Occipital lobe (tissue), 1 donor: ENCODE measurements at regions not wholly inside any gene's neighbourhood (a gene's known extent, or its start where the extent isn't known, plus 50 kb on each side); places are given as distances from the start of the nearest gene placed in this dataset.

ENCODE experiments used
- DNase-seq: peaks from one replicate; lab custom pipeline; 2025; lab: John Stamatoyannopoulos, UW

- DNase-seq, result no peak
Observed at GRCh38 chr20:60240415-60240814, 282.2 kb downstream of the CDH26 start.

DNA sequence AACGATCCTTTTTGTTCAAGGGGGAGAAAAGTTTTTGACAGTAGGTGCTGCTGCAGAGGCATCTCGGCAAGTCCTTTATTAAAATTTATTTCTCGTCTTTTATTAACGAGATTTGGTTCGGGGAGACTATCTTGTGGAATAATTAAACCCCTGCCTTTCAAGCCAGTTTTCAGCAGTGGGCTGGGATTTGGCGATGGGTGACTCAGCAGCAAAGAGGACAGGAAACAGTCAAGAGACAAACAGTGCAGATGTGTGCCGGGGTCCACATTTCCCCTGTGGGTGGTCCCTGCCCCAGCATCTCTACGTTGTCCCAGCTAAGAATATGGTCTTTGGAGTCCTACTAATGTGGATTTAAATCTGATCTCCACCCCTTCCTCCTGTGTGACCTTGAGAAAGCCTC, 282.8 kb downstream of the CDH26 start:
- no peak for DNase-seq

GRCh38 chr20:60242836-60243505, 284.7 kb downstream of the CDH26 start:
- DNase-seq, result no peak

GRCh38 chr20:60244373-60245146, 286.3 kb downstream of the CDH26 start:
- no peak for DNase-seq

- DNase-seq, result no peak
Observed at GRCh38 chr20:60246751-60247150, 288.5 kb downstream of the CDH26 start.

DNA sequence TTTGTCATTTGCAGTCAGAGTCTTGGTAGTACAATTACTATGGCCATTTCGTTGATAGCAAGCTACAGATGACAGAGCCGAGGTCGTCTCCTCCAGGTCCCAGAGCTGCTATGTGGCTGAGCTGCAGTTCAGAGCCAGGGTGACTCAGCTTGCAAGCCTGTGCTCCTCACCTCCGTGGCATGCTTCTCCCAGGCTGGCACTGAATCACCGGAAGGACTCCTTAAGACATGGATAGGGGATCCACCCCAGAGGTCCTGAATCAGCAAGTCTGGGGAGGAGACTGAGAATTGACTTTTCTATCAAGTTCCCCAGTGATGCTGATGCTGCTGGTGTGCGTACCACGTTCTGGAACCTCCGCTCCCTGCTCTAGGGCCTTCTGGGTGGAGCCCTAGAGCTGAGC, 291.2 kb downstream of the CDH26 start:
- DNase-seq, result no peak

- no peak for DNase-seq
Observed at GRCh38 chr20:60250251-60250650, 292.0 kb downstream of the CDH26 start.

DNA sequence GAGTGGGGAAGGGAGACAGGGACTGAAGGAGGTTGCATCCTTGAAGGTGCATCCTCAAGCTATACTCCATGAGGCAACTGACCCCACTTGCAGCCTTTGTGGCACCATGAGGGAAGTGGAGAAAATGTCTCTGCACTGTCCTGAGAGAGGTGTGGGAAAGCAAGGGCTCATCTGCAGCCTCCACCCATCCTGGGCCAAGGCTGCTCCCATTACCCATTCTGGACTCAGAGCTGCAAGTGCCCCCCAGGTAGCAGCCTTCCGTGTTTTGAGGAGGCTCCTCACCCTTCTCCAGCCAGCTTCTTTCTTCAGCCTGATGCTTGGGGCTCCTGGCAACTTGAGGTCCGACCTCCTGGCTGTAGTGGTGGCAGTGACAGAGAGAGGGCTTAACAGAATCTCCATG, 294.6 kb downstream of the CDH26 start:
- no peak for DNase-seq

DNA sequence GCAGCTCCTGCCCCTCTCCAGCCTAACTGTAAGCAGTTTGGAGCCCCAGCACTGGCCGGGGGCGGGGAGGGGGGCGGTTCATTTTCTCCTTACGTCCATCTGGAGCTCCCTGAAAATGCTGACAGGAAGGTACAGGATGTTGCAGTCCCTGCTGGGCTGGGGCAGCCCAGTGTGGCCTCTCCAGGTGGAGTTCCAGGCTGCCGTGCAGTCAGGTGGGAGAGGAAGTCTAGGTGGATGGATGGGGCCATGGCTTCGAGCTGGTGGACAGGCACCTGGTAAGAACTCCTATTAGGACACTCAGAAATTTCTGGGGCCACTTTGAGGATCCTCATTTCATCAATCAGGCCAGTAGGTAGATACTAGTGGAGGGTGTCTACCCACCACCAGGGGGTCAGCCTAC, 295.2 kb downstream of the CDH26 start:
- no peak for DNase-seq

- DNase-seq, result no peak
Observed at GRCh38 chr20:60254901-60255411, 296.7 kb downstream of the CDH26 start.

- DNase-seq, result no peak
Observed at GRCh38 chr20:60255415-60255814, 297.2 kb downstream of the CDH26 start.

DNA sequence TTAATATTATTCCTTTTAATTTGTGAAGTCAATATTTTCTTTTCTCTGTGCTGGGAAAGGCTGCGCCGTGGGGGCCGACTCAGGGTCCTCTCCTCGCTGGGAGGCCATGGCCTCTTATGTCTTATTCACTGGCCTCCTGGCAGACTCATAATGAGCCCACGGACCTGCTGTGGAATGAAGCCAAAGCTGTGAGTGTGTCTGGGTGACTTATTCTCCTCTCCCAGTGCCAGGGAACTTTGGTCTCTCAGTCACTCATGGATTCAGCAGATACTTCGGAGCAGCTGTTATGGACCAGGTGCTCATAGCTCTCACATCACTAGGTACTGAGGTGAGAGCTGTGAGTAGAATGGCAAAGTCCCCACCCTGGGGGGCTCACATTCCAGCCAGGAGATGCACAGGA, 297.6 kb downstream of the CDH26 start:
- no peak for DNase-seq

DNA sequence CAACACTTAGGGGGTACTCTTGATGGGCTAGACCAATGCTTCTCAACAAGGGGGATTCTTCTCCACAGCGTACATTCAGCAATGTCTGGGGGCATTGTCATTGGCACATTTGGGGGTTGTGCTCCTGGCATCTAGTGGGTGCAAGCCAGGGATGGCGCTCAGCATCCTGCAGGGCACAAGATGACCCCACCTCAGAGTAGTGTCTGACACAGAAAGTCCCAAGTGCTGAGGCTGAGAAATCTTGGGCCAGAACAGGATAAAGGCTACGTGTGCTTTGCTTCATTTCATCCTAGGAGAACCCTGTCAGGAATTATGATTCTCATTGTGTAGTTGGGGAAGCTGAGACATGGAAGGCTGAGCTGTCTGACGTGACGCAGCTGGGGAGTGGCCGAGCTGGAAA, 298.6 kb downstream of the CDH26 start:
- no peak for DNase-seq

DNA sequence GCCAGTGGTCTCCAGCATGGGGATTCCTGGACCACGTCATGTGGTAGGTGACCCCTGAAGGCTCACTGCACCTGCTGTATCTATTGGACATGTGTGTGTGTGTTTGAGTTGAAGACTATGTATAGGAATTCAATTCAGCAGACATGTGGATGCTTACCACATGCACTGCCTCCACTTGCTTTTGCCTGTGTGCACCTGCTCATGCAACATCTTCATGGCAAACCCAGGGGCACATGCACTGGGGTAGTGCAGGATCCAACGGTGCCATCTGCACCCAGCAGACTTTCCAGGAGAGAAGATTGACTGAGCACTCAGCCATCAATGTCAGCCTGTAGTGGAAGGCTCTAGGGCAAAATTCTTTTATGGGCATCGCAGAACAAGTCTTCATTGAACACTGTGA, 299.4 kb downstream of the CDH26 start:
- no peak for DNase-seq

DNA sequence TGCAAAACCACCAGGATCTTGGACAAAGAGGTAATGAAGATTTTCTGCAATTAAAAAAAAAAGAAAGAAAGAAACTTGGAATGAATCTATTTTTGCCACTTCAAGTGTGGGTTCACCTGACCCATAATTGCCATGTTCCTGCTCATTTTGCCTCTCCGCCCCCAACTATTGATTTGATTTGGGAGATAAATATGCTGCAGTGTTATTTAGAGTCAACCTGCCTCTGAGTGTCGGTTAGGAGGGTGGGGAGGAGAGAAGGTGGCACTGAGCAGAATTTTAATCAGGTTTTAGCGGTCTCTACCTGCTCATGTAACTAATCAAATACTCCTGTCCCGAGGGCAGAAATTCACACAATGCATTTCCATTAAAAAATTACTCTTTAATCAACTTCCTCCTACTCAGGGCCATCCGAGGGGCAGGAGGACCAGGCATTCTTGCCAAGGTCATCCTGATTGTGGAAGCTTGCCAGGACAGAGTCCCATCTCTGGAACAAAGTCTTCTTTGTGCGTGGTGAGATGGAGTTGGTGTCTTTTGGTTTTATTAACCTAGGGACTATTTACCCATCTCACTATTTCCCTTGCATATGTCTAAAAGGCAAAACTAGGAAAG, 300.1 kb downstream of the CDH26 start:
- DNase-seq, result no peak

- DNase-seq, result no peak
Observed at GRCh38 chr20:60261333-60261732, 303.1 kb downstream of the CDH26 start.

GRCh38 chr20:60262967-60263603, 304.9 kb downstream of the CDH26 start:
- DNase-seq, result no peak

DNA sequence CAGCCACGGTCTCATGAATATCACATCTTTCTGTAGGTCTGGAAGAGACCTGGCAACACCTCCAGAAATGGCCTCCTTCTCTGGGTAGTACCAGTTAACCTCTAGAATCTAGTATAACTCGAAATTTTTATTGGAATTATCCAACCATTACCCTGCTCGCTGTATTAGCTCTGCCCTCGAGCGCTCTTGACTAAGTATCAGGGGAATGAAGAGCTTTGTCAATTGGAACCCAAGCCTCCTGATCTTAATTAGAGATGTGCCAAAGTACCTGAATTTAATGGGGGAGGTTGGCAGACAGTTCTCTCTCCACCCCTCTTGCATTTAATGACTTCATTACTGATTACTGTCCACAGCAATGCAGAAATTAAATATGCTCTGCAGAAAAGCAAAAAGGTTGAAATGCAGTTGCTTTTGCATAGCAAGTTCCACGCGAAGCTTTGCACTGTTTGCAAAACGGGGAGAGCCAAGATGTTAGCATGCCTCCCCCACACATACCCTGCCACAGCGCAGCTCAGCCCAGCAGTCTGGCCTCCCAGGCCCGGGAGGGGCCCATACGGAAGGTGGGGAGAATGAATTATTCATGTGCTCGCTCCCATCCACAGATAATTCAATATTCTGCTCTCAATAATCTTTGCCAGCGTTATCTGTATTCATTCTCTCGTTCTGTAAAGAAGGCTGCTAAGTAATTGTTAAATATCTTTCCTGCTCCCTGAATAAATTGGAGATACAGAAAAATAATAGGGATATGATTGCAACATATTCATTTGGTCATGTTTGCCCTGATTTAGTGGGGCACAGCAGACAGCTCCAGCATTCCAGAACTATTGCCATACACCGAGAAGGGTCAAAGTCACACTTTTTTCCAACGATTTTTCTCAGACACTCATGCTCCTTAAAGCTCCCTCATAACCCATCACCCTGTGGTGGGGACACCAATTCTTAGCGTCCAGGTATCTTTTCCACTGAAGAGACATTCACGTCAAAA, 305.8 kb downstream of the CDH26 start:
- DNase-seq, result no peak

- DNase-seq, result no peak
Observed at GRCh38 chr20:60266177-60266823, 308.1 kb downstream of the CDH26 start.

DNA sequence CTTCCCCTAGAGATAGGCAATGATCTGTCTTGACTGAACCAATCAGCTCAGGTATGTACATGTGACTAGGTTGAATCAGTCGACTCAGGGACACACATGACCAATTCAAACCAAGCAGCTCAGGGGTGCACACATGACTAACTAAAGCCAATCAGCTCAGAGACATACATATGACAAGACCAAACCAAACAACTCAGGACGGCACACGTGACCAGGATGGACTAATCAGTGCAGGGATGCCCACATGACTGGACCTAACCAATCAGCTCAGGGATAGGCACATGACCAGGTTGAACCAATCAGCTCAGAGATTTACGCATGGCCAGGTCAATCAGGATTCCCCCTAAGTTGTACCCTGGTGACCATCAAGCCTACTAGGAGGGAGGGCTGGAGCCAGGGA, 310.3 kb downstream of the CDH26 start:
- DNase-seq, result no peak
